BE2C (cell line): ENCODE measurements at regions not wholly inside any gene's neighbourhood (a gene's known extent, or its start where the extent isn't known, plus 50 kb on each side); places are given as distances from the start of the nearest gene placed in this dataset.
"Not testable (repeated sequence)": the region's sequence is repeated elsewhere in the genome, so short reads cannot be mapped to it uniquely, and the experiment has no call there.

Experiments used
- DNase-seq: peaks from one replicate; pipeline ENCODE4 v3.0.0-alpha.2; 2020
- H3K27me3 ChIP-seq: fragments of 250-450 bp; sonication (Bioruptor Pico); 2 replicates; pipeline ENCODE4 v1.5.1; 2020; ENCODE audit warnings: mild to moderate bottlenecking
- H3K36me3 ChIP-seq: fragments of 250-450 bp; sonication (Bioruptor Pico); 2 replicates; pipeline ENCODE4 v1.5.1; 2020; ENCODE audit warnings: mild to moderate bottlenecking
- H3K4me1 ChIP-seq: fragments of 250-450 bp; sonication (Bioruptor Pico); 2 replicates; pipeline ENCODE4 v1.5.1; 2020
- H3K4me3 ChIP-seq: 2 replicates; pipeline ENCODE4 v1.5.1; 2011; ENCODE audit warnings: low read depth, low read length
- H3K9me3 ChIP-seq: fragments of 250-450 bp; sonication (Bioruptor Pico); 2 replicates; pipeline ENCODE4 v1.5.1; 2020
- TF ChIP-seq, protein P1 (sequence below): IDR thresholded peaks from 2 replicates; pipeline ENCODE4 v1.5.1; 2012; ENCODE audit warnings: mild to moderate bottlenecking, low read depth, low read length

DNA sequence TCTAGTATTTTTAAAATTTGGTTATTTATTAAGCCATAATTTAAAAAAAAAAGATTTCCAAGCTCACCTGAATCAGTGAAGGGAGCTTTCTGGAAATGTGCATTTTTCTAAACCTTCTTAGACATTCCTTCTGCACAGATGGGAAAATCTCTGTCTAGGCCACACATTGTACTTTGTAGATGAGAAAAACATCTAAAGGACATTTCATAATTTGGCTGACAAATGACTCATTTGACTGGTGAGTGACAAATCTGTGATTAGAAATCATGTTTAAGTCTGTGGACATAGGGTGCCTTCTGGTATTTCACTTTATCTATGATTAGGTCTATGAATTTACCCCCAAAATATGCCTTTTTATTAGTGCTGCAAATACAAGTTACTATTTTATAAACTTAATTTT is 1044.9 kb upstream of the FLRT2 start:
- TF ChIP-seq, protein P1, sequence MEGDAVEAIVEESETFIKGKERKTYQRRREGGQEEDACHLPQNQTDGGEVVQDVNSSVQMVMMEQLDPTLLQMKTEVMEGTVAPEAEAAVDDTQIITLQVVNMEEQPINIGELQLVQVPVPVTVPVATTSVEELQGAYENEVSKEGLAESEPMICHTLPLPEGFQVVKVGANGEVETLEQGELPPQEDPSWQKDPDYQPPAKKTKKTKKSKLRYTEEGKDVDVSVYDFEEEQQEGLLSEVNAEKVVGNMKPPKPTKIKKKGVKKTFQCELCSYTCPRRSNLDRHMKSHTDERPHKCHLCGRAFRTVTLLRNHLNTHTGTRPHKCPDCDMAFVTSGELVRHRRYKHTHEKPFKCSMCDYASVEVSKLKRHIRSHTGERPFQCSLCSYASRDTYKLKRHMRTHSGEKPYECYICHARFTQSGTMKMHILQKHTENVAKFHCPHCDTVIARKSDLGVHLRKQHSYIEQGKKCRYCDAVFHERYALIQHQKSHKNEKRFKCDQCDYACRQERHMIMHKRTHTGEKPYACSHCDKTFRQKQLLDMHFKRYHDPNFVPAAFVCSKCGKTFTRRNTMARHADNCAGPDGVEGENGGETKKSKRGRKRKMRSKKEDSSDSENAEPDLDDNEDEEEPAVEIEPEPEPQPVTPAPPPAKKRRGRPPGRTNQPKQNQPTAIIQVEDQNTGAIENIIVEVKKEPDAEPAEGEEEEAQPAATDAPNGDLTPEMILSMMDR: no peak
- Histone ChIP-seq H3K9me3 (no peaks in the 10 kb centered on the region), H3K4me3 (no peak overlapping the region), H3K4me1 (no peaks in the 10 kb centered on the region), H3K27me3 (no peaks in the 10 kb centered on the region), H3K36me3 (no peaks in the 10 kb centered on the region)
- no peak for DNase-seq

DNA sequence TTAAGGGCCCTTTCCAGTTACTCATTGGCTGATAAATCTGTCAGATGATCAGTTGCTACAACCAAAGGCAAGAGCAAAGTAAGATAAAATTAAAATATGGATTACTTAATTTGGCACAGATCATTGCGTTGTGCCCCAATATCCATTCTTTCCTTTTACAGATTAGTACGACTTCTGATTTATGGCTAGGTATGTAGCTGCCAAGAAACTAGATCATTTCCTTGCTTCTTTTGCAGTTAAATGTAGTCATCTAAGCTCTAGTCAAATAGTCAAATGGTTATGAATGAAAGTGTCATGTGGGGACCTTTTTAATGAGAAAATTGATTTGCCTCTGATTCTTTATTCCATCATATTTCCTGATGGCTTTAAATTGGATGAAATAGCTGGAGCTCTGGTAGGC is 1039.9 kb upstream of the FLRT2 start:
- DNase-seq: no peak
- TF ChIP-seq, protein P1: no peak
- Histone ChIP-seq H3K4me3 (no peak overlapping the region), H3K4me1 (no peaks in the 10 kb centered on the region), H3K36me3 (no peaks in the 10 kb centered on the region), H3K9me3 (no peaks in the 10 kb centered on the region), H3K27me3 (no peaks in the 10 kb centered on the region)

DNA sequence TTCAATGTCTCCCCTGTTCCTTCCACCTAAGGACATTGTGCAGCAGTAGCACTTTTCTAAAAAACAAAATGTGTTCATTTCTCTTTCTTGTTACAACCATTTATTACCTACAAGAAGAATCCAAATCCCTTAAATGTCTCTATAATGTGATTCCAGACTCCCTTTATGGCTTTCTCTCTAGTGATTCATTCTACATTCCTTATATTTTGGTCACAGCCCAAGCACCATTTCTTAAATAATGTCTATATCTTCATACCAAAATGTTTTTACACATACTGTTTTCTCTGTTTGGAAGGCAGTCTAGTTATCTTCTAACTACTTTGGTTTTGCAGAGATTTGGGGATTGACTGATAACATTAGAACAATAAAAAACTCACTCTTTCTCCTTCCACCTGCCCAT is 1037.3 kb upstream of the FLRT2 start:
- H3K4me1 ChIP-seq: no peaks in the 10 kb centered on the region
- no peak overlapping the region for H3K4me3 ChIP-seq
- no peaks in the 10 kb centered on the region for H3K27me3 ChIP-seq
- DNase-seq: no peak
- H3K9me3 ChIP-seq: no peaks in the 10 kb centered on the region
- TF ChIP-seq, protein P1: no peak
- H3K36me3 ChIP-seq: no peaks in the 10 kb centered on the region

DNA sequence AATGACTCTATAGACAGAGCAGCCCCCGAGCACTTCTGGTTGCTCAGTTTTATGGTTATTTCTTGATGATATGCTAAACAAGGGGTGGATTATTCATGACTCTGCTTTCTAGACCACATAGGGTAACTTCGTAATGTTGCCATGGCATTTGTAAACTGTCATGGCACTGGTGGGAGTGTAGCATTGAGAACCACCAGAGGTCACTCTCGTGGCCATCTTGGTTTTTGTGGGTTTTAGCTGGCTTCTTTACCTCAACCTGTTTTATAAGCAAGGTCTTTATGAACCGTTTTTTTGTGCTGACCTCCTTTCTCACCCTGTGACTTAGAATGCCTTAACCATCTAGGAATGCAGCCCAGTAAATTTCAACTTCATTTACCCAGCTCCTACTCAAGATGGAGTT is 1036.2 kb upstream of the FLRT2 start:
- Histone ChIP-seq H3K36me3 (no peaks in the 10 kb centered on the region), H3K27me3 (no peaks in the 10 kb centered on the region), H3K4me1 (no peaks in the 10 kb centered on the region), H3K4me3 (no peak overlapping the region), H3K9me3 (no peaks in the 10 kb centered on the region)
- TF ChIP-seq, protein P1: no peak
- DNase-seq: no peak

DNA sequence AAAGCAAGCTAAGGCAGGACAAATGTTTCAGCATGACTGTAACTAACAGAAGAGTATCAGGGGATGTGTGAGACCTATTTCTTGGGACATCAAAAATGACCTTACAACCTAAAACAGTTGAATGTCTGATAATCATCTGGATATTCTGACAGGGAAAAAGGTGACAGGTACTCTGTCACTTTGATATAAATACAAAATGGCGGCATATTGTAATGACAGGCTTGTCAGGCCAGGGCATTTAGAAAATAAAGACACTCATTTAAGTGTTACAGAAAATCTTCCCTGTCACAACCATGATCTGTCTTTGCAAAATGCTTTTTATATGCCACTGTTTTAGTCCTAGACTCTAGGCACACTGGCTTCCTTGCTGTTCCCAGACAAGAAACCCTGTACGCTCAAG is 1033.3 kb upstream of the FLRT2 start:
- TF ChIP-seq, protein P1: no peak
- DNase-seq: no peak
- Histone ChIP-seq H3K27me3 (no peaks in the 10 kb centered on the region), H3K4me3 (no peak overlapping the region), H3K4me1 (no peaks in the 10 kb centered on the region), H3K9me3 (no peaks in the 10 kb centered on the region), H3K36me3 (no peaks in the 10 kb centered on the region)

DNA sequence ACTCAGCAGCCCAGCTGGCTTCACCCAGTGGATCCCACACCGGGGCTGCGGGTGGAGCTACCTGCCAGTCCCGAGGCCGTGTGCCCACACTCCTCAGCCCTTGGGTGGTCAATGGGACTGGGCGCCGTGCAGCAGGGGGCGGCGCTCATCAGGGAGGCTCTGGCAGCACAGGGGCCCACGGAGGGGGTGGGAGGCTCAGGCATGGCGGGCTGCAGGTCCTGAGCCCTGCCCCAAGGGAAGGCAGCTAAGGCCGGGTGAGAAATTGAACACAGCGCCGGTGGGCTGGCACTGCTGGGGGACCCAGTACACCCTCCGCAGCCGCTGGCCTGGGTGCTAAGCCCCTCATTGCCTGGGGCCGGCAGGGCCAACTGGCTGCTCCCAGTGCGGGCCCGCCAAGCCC is 1017.1 kb upstream of the FLRT2 start:
- H3K4me3 ChIP-seq, DNase-seq, H3K27me3 ChIP-seq, H3K9me3 ChIP-seq, H3K4me1 ChIP-seq, H3K36me3 ChIP-seq: not testable (repeated sequence)

DNA sequence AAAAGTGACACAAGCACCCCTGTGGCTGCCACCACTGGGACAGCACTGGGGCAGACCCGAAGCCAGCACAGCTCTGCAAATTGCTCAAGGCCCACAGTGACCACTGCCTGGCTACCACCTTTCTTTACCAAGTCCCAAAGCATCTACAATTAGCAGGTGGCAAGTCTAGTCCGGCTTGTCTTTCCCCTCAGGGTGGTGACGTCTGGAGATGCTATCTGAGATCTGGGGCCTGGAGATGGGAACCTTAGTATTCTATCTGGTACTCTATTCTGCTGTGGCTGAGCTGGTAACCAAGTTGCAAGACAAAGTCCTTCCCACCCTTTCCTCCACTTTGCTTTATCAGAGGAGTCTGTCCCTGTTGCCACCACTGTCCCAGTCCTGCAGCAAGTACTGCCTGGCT is 1010.1 kb upstream of the FLRT2 start:
- Histone ChIP-seq H3K9me3 (no peaks in the 10 kb centered on the region), H3K27me3 (no peaks in the 10 kb centered on the region), H3K4me1 (no peaks in the 10 kb centered on the region), H3K36me3 (no peaks in the 10 kb centered on the region), H3K4me3 (no peak overlapping the region)
- DNase-seq: no peak
- TF ChIP-seq, protein P1: no peak
